HPDE6-E6E7 (cell line): ENCODE measurements at regions not wholly inside any gene's neighbourhood (a gene's known extent, or its start where the extent isn't known, plus 50 kb on each side); places are given as distances from the start of the nearest gene placed in this dataset.

Experiments
- DNase-seq: peaks from one replicate; pipeline ENCODE4 v3.0.0; 2011; ENCODE audit warnings: missing footprints; ENCODE audit errors: extremely low spot score

- no peak for DNase-seq
These were observed 311.1 kb downstream of the AJAP1 start for GRCh38 chr1:4965346-4966075.

GRCh38 chr1:4964634-4965345 is 310.4 kb downstream of the AJAP1 start:
- no peak for DNase-seq

- no peak for DNase-seq
These were observed 308.8 kb downstream of the AJAP1 start for GRCh38 chr1:4963251-4963650.

- DNase-seq, result no peak
These were observed 308.4 kb downstream of the AJAP1 start for GRCh38 chr1:4962836-4963235.

GRCh38 chr1:4961935-4962645 is 307.7 kb downstream of the AJAP1 start:
- DNase-seq, result no peak

- DNase-seq, result no peak
These were observed 306.5 kb downstream of the AJAP1 start for GRCh38 chr1:4960782-4961475.

- no peak for DNase-seq
These were observed 305.9 kb downstream of the AJAP1 start for GRCh38 chr1:4960336-4960735.

GRCh38 chr1:4959216-4959615 is 304.8 kb downstream of the AJAP1 start:
- no peak for DNase-seq

- no peak for DNase-seq
These were observed 302.6 kb downstream of the AJAP1 start for GRCh38 chr1:4957027-4957426.

- DNase-seq, result no peak
These were observed 300.0 kb downstream of the AJAP1 start for GRCh38 chr1:4954392-4954791.

- no peak for DNase-seq
These were observed 297.2 kb downstream of the AJAP1 start for GRCh38 chr1:4951601-4952000.

GRCh38 chr1:4946343-4946742 is 291.9 kb downstream of the AJAP1 start:
- DNase-seq, result no peak

- DNase-seq, result no peak
These were observed 290.5 kb downstream of the AJAP1 start for GRCh38 chr1:4944911-4945310.

- no peak for DNase-seq
These were observed 289.7 kb downstream of the AJAP1 start for GRCh38 chr1:4944072-4944471.

- no peak for DNase-seq
These were observed 284.9 kb downstream of the AJAP1 start for GRCh38 chr1:4939266-4939665.

- no peak for DNase-seq
These were observed 283.6 kb downstream of the AJAP1 start for GRCh38 chr1:4937876-4938534.

- no peak for DNase-seq
These were observed 281.4 kb downstream of the AJAP1 start for GRCh38 chr1:4935807-4936206.

GRCh38 chr1:4933232-4933631 is 278.8 kb downstream of the AJAP1 start:
- no peak for DNase-seq

- DNase-seq, result no peak
These were observed 278.1 kb downstream of the AJAP1 start for GRCh38 chr1:4932311-4933030.

GRCh38 chr1:4931486-4931885 is 277.1 kb downstream of the AJAP1 start:
- DNase-seq, result no peak

GRCh38 chr1:4928186-4928585 is 273.8 kb downstream of the AJAP1 start:
- DNase-seq, result no peak
